ENCODE measurements at regions not wholly inside any gene's neighbourhood (a gene's known extent, or its start where the extent isn't known, plus 50 kb on each side); places are given as distances from the start of the nearest gene placed in this dataset.
"Not testable (repeated sequence)": the region's sequence is repeated elsewhere in the genome, so short reads cannot be mapped to it uniquely, and the experiment has no call there.

GRCh38 chr2:234898534-234899053 lies 53.2 kb upstream of the SH3BP4 start:
- DNase-seq = no peak

- not testable (repeated sequence) for DNase-seq
These were observed 63.4 kb upstream of the SH3BP4 start for GRCh38 chr2:234888442-234888841.

GRCh38 chr2:234887195-234887594 lies 64.6 kb upstream of the SH3BP4 start:
- DNase-seq = no peak

GRCh38 chr2:234885886-234886285 lies 65.9 kb upstream of the SH3BP4 start:
- no peak for DNase-seq

- DNase-seq = no peak
These were observed 66.7 kb upstream of the SH3BP4 start for GRCh38 chr2:234885118-234885517.

- DNase-seq = no peak
These were observed 67.2 kb upstream of the SH3BP4 start for GRCh38 chr2:234884591-234884990.

GRCh38 chr2:234881413-234882241 lies 70.2 kb upstream of the SH3BP4 start:
- DNase-seq = peak; percentile 77

GRCh38 chr2:234880551-234881211 lies 71.1 kb upstream of the SH3BP4 start:
- peak; percentile 24 for DNase-seq

GRCh38 chr2:234879671-234880455 lies 72.0 kb upstream of the SH3BP4 start:
- peak; percentile 65 for DNase-seq

GRCh38 chr2:234876621-234877020 lies 75.2 kb upstream of the SH3BP4 start:
- DNase-seq = not testable (repeated sequence)

GRCh38 chr2:234874347-234875046 lies 77.3 kb upstream of the SH3BP4 start:
- no peak for DNase-seq

GRCh38 chr2:234873828-234874173 lies 78.0 kb upstream of the SH3BP4 start:
- no peak for DNase-seq

GRCh38 chr2:234873103-234873827 lies 78.6 kb upstream of the SH3BP4 start:
- no peak for DNase-seq

GRCh38 chr2:234869969-234870368 lies 81.8 kb upstream of the SH3BP4 start:
- DNase-seq = no peak

GRCh38 chr2:234869164-234869563 lies 82.7 kb upstream of the SH3BP4 start:
- no peak for DNase-seq

- DNase-seq = no peak
These were observed 83.9 kb upstream of the SH3BP4 start for GRCh38 chr2:234867882-234868285.

GRCh38 chr2:234865586-234865985 lies 86.2 kb upstream of the SH3BP4 start:
- no peak for DNase-seq

GRCh38 chr2:234865040-234865439 lies 86.8 kb upstream of the SH3BP4 start:
- no peak for DNase-seq

- DNase-seq = no peak
These were observed 87.3 kb upstream of the SH3BP4 start for GRCh38 chr2:234864506-234864905.

GRCh38 chr2:234863043-234863934 lies 88.5 kb upstream of the SH3BP4 start:
- no peak for DNase-seq
